ENCODE measurements at regions not wholly inside any gene's neighbourhood (a gene's known extent, or its start where the extent isn't known, plus 50 kb on each side); places are given as distances from the start of the nearest gene placed in this dataset.

GRCh38 chr1:115191691-115192090, 102.4 kb upstream of the TSPAN2 start (continued):
- no peak for TF ChIP-seq CEBPB (IDR thresholded peaks at IDR 0.05; ENCODE audit: low read depth, low read length)
- TF ChIP-seq TBP (IDR thresholded peaks at IDR 0.05; ENCODE audit: low read depth, low read length) = no peak

Measured in H1 (cell line).